GM12891 (cell line): ENCODE measurements at regions not wholly inside any gene's neighbourhood (a gene's known extent, or its start where the extent isn't known, plus 50 kb on each side); places are given as distances from the start of the nearest gene placed in this dataset.

Experiments
- POLR2AphosphoS5 ChIP-seq: IDR thresholded peaks from 2 replicates; pipeline ENCODE4 v1.6.1; 2011; ENCODE audit warnings: low read depth, low read length, control low read depth
- SPI1 ChIP-seq: IDR thresholded peaks from 2 replicates; pipeline ENCODE4 v1.6.1; 2011; ENCODE audit warnings: low read depth, low read length, control low read depth

DNA sequence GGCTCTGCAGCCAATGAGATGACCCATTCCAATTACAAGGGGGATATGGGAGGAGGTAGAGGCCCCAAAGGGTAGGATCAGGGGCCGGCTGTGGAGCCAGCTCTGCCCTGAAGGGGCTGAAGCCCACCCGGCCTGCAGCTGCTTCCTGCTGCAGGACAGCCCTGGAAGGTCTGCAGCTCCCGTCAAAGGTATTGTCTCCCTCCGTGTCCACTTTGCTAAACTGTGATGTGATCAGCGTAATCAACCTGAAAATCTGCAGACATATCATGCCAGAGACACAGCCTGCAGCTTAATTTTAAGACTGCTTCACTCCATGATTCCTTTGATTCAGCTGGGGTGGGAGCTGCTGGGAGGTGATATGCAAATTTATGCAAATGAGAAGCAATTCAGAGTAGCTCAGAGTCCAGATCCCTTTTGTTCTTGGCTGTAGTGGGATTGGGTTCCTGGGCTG, 90.7 kb downstream of the GADD45G start:
- TF ChIP-seq POLR2AphosphoS5 (no peak), SPI1 (no peak)
